ENCODE measurements at regions not wholly inside any gene's neighbourhood (a gene's known extent, or its start where the extent isn't known, plus 50 kb on each side); places are given as distances from the start of the nearest gene placed in this dataset.

DNA sequence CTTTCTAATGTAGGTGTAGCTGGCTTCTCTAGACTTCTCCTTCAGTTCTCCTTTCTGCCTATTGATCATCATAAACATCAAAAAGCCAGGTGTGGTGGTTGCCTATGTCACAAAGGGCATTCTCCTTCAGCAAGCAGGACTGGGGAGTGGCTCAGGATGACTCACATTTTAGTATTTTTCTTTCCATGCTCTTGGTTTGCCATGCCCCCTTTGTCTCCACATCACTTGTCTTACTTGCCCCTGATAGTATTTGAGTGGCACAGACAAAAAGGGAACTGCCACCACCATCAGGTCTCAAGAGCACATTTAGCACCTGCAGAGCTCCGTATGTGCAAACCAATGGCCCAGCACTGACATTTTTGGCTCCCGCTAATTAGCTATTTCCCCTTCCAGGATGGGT lies 698.8 kb downstream of the DHX35 start:
- Histone ChIP-seq H3K9me3 (no peaks in the 10 kb centered on the region), H3K36me3 (ENCODE audit: low read depth) (no peaks in the 10 kb centered on the region), H3K4me1 (ENCODE audit: low read depth) (no peaks in the 10 kb centered on the region), H3K4me3 (no peak overlapping the region)
- DNase-seq, result no peak
- TF ChIP-seq CTCF (IDR thresholded peaks at IDR 0.05), result no peak
- peak; percentile 57 for ATAC-seq
- intact Hi-C loops (cut with DNase I, micrococcal nuclease), result no loop called here

DNA sequence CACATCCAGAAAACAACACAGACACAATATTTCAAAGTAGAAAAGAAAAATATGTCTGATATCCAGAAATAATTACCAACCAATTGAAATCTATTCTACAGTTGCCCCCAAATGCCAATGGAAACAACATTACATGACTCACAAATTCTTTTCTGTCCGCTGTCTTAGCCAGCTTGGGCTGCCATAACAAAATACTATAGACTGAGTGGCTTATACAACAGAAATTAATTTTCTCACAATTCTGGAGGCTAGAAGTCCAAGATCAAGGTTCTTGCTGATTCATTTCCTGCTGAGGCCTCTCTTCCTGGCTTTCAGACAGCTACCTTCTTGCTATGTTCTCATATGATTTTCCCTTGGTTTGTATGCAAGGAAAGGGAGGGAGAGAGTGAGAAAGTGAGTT lies 698.1 kb downstream of the DHX35 start:
- Histone ChIP-seq H3K4me3 (no peak overlapping the region), H3K36me3 (ENCODE audit: low read depth) (no peaks in the 10 kb centered on the region), H3K9me3 (no peaks in the 10 kb centered on the region), H3K4me1 (ENCODE audit: low read depth) (no peaks in the 10 kb centered on the region)
- no peak for DNase-seq
- intact Hi-C loops (cut with DNase I, micrococcal nuclease), result no loop called here
- ATAC-seq, result peak; percentile 29
- no peak for TF ChIP-seq CTCF (IDR thresholded peaks at IDR 0.05)

- Histone ChIP-seq H3K36me3 (ENCODE audit: low read depth) (no peaks in the 10 kb centered on the region), H3K4me1 (ENCODE audit: low read depth) (no peaks in the 10 kb centered on the region), H3K9me3 (no peaks in the 10 kb centered on the region), H3K4me3 (no peak overlapping the region)
- intact Hi-C loops (cut with DNase I, micrococcal nuclease), result no loop called here
- no peak for TF ChIP-seq CTCF (IDR thresholded peaks at IDR 0.05)
- ATAC-seq (no peak), DNase-seq (no peak)
Measured at GRCh38 chr20:39658662-39659409, 696.7 kb downstream of the DHX35 start.

- DNase-seq (no peak), ATAC-seq (no peak)
- H3K4me1 ChIP-seq (ENCODE audit: low read depth), result no peaks in the 10 kb centered on the region
- no peaks in the 10 kb centered on the region for H3K9me3 ChIP-seq
- no peak overlapping the region for H3K4me3 ChIP-seq
- no peak for TF ChIP-seq CTCF (IDR thresholded peaks at IDR 0.05)
- H3K36me3 ChIP-seq (ENCODE audit: low read depth), result no peaks in the 10 kb centered on the region
- intact Hi-C loops (cut with DNase I, micrococcal nuclease), result no loop called here
Measured at GRCh38 chr20:39654171-39654570, 692.0 kb downstream of the DHX35 start.

DNA sequence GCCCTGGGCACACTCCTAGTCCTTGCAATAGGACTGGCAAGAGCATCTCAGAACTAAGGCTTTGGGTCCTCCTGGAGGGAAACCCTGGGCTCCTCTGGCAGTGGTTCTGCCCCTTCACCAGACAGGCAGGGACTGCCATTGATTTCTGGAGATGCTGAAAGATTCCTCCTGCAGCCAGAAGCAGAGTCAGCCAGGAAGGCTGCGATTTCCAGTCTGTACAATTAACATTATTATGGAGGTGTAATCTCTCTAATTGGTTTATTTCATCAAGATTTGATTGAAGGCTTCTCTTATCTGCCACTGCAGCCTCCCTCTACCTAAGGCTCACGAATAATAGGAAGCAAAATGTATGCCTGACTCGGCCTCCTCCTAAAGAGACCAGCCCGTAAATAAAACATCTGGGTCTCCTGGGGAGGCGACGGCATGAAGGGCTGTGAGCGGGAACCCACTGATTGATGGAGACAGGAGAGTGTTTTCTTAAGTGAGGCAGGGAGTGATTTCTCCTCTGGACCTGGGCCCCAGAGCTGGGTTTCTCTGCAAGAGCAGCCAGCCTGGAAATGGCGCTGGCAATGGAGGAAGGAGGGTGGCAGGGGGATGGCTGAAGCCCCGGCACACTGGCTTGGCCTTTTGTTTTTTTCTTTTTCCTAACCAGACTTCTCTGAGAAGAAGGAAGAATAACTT lies 689.6 kb downstream of the DHX35 start:
- no peak for TF ChIP-seq CTCF (IDR thresholded peaks at IDR 0.05)
- ATAC-seq, result no peak
- Histone ChIP-seq H3K9me3 (no peaks in the 10 kb centered on the region), H3K36me3 (ENCODE audit: low read depth) (no peaks in the 10 kb centered on the region), H3K4me3 (no peak overlapping the region), H3K4me1 (ENCODE audit: low read depth) (no peaks in the 10 kb centered on the region)
- no peak for DNase-seq
- intact Hi-C loops (cut with DNase I, micrococcal nuclease), result no loop called here
